NCI-H2196 treated with DMSO at 0.1 percent for 48 hours (cell line): ENCODE measurements at regions not wholly inside any gene's neighbourhood (a gene's known extent, or its start where the extent isn't known, plus 50 kb on each side); places are given as distances from the start of the nearest gene placed in this dataset.

Experiments used
- DNase-seq: peaks from one replicate; lab custom pipeline; 2025; ENCODE audit not compliant: unreplicated experiment; lab: John Stamatoyannopoulos, UW

- no peak for DNase-seq
Observed at GRCh38 chr11:112581747-112582146, 321.1 kb upstream of the PLET1 start.

GRCh38 chr11:112582366-112582765, 321.7 kb upstream of the PLET1 start:
- DNase-seq: no peak

GRCh38 chr11:112583261-112583893, 322.7 kb upstream of the PLET1 start:
- DNase-seq: no peak

DNA sequence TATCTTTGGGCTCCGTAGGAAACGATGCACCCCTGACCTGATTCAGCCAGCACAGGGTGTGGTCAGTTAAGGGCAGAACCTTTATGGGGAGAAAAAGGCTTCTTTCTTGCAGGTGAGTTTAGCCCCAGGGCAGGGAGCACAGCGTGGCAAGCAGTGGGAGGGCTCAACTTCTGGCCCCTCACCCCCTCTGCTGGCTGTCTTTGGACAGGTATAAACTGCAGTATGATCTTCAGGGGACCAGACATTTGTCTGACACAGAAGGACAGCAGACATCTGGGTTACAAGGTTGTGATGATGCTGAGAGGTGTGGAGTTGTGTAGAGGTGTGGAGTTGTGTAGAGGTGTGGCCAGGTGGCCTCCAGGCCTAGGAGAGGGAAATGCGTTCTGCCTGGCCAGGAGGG, 324.0 kb upstream of the PLET1 start:
- no peak for DNase-seq

DNA sequence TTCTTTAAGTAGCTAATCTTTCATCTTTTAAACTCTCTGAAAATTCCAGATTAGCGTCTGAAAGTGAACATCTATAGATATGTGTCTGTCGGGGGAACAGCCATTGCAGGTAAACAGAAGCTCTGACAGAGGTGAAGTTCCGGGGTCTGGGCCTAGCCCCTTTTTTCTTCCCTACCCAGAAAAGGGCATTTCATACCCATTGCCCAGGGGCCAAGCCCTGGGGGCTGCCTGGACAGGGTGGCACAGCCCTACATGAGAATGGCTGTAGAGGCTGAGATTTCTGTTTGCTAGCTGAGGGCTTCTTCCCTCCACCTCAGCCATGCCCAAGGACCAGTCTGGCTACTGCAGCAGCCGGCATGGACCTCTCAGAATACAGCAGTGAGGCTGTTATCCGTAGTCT, 327.0 kb upstream of the PLET1 start:
- no peak for DNase-seq

DNA sequence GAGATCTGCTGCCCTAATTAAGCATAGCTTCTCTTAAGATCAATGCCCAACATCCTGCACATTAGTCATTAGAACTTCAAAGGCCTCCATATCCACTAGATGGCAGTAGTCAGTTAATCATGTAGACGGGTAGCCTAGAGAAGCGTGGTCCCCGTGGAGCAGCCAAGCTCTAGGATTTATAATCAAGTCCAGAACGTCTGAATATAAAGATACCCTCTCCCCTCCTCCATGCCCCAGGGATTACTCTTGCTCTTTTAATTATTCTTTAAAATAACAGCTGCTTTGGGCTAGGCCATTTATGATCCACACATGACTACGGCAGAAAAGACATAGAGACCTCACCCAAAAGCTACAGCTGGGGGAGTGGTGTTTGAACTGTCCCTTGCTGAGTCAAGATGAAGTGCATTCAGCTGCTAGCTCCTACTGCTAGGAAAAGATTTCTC, 327.6 kb upstream of the PLET1 start:
- peak; percentile 80 for DNase-seq

DNA sequence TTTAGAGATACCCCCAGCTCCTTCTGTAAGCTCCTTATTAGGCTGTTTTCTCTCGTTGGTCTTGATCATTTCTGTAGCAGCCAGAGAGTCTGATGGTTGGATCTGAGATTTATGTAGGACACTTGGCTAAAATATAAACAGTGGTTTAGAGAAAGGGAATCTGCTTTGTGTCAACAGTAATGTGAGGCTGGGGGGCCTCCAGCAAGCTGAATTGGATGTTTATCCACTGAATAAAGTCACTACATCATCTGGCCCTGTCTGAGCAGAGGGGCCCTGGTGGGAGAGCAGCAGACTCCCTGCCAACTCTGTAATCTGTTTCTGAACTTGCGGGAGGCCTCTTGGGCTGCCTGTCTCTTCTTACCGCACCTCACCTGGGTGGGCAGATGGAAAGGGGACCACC, 328.5 kb upstream of the PLET1 start:
- DNase-seq: no peak

DNA sequence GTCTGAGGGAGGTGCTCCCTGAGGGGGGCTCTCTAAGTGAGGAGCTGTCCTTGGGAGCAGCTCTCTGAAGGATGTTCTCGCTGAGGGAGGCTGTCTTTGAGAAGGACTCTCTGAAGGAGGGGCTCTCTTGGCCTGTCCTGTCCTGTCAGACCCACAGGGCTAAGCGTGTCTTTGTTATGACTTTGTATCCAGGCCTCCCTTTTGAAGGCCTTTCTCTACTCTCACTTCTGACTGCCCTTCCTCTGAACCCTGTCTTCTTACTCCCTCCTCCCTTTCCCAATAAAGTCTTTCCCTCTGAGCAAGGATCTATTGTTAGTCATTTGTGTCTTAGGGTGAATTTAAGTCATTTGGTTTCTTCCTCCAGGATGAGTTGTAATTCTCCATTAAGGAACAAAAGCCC, 330.1 kb upstream of the PLET1 start:
- DNase-seq: no peak

DNA sequence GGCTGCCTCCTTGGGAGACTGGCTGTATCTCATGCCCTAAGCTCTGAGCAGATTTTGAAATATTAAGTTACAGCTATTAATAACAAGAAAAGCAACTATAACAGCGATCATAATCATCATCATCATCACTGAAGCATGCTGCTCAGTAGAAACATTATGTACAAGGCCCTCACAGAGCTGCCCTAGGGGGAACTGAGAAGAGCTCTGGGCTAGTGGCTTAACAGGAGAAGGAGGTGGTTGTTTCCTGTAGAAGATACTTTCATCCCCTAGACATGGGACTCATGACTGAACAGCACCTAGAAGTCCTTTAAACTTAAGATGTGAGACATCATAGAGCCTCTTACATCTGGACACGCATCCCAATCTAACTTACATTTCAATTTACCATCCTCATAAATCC, 332.8 kb upstream of the PLET1 start:
- DNase-seq: no peak

DNA sequence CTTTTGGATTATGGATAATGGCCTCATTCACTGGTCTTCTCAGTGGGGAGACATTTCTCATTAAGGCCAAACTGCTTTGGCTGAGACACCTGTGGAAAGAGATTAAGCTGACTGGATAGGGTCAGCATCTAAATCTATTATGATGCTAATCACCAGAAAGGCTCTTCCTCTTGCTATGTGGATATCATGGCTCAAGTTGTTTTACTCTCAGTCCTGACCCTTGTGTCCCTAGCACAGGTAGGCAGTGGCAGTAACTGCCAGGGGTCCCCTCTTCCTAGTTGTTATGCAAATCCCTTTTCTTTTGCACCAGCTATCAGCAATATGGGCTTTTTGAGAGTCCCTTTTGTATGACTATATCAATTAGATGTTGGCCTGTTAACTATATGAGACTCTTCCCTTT, 335.7 kb upstream of the PLET1 start:
- no peak for DNase-seq

- no peak for DNase-seq
Observed at GRCh38 chr11:112597286-112597790, 336.7 kb upstream of the PLET1 start.

DNA sequence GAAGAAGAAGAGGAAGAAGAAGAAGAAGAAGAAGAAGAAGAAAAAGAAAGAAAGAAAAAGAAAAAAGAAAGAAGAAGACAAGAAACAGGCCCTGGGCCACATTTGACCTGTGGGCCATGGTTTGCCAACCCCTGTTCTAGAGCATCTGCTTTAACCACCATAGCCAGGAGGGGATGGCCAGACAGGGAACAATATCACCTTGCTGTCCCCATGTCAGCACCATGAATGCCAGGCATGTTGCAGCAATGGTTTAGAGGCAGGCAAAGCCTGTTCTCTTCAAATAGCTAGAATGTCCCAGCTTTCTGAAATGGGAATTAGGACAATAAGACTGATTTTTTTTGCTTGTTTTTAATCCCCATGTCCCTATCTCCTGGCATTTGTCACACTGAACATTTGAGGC, 338.6 kb upstream of the PLET1 start:
- no peak for DNase-seq

GRCh38 chr11:112599856-112600533, 339.3 kb upstream of the PLET1 start:
- no peak for DNase-seq

GRCh38 chr11:112605093-112605666, 344.5 kb upstream of the PLET1 start:
- DNase-seq: no peak

DNA sequence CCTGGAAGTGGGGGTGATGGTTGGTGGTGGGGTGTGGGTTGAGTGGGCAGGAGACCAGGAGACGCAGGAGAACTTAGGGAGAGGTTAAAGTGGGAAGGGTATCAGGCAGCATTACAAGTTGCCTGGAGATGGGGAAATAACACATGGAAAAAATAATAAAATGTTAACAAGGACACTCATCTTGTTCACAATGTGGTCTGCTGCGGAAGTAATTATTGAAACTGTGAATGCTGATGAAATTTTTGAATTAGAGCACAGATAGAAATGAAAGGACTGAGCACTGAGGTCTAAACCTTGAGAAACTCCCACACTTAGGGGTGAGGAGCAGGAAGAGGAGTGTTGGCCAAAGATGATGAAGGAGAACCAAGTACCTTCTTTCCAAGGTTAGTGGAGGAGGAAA, 346.0 kb upstream of the PLET1 start:
- DNase-seq: no peak

- no peak for DNase-seq
Observed at GRCh38 chr11:112608509-112608908, 347.8 kb upstream of the PLET1 start.

DNA sequence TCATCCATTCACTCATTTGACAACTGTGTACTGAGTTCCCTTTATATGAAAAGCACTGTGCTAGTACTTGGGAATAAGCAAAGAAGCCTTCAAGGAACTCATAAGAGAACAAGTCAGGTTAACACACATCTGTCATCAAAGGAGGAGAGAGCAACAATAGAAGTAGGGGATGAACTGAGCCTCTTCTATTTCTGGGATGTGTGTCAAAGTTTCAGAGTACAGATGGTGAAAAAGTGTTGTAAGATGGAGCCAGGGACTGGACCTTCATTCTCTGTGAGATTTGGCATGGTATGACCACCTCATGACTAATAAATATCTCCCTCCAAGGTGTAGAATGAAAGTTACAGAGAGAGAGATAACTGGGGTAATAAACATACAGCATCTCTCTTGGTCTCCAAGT, 349.8 kb upstream of the PLET1 start:
- no peak for DNase-seq

- DNase-seq: no peak
Observed at GRCh38 chr11:112610996-112611750, 350.0 kb upstream of the NCAM1 start.

DNA sequence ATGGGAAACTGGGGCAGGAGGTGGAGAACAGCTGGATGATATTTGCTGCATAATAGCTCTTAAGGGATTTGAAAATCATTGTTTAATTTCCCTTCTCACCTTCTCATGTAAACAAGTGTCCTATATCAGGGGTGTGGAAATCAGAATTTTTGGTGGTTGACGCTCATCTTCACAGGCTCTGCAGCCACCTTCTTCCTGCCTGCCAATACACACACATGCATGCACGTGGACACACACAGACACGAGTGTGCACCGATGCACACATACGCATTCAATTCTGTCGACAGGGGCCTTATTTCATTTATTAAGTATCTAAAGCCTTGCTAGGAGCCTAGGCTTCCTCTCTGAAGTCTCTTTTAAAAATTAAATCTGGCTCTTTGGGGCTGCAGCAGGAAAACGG, 349.4 kb upstream of the NCAM1 start:
- no peak for DNase-seq

DNA sequence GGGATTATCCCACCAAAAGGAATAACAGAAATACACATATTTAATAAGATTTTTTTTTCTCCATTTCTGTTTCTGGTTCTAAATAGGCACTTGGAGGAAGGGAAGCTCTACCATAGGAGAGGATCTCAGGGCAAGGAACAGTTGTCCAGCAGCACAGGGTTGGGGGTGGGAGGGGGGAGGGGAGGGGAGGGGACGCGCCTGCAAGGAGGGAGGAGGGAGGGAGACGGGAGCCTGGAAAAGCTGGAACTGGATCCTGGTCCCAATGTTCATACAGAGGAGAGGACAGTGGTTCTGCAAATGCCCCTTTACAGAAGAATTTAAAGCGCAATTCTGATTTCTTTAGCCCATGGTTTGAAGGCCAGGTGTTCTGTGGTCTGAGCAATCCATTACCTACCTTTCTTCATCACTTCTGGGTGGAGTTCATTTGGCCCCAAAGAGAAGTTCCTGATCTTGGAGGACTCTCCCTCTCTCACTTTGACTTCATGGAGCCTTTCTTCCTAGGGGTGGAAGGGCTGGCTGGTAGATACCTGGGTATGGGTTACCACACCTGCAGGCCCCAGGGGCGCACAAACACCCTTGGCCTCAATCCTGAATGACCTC, 348.9 kb upstream of the NCAM1 start:
- peak; percentile 26 for DNase-seq
